OCI-LY3 (cell line): ENCODE measurements at regions not wholly inside any gene's neighbourhood (a gene's known extent, or its start where the extent isn't known, plus 50 kb on each side); places are given as distances from the start of the nearest gene placed in this dataset.

Experiments used
- H2AFZ ChIP-seq: fragments of 200-600, 300-600 bp; shearing (Covaris generic); 2 replicates; pipeline ENCODE4 v1.6.0; 2014; ENCODE audit warnings: antibody characterized with exemption, low read depth, low read length
- H3K27ac ChIP-seq: fragments of 200-600, 300-600 bp; sonication (generic); 2 replicates; pipeline ENCODE4 v1.5.1; 2014; ENCODE audit warnings: mild to moderate bottlenecking, low read length, moderate library complexity, mixed read lengths
- H3K27me3 ChIP-seq: fragments of 200-600, 300-600 bp; sonication (generic); 2 replicates; pipeline ENCODE4 v1.6.1; 2014; ENCODE audit warnings: low read depth, low read length, mixed read lengths
- H3K36me3 ChIP-seq: fragments of 200-600, 300-600 bp; sonication (generic); replicated peaks from 2 replicates; pipeline ENCODE3; 2014; ENCODE audit warnings: low read depth, low read length, mixed read lengths
- H3K4me1 ChIP-seq: fragments of 300-600, 200-600 bp; sonication (generic); 2 replicates; pipeline ENCODE4 v1.6.1; 2014; ENCODE audit warnings: low read length, mixed read lengths
- H3K4me2 ChIP-seq: fragments of 200-600, 300-600 bp; sonication (generic); 2 replicates; pipeline ENCODE4 v1.6.1; 2014; ENCODE audit warnings: low read length, mixed read lengths
- H3K4me3 ChIP-seq: fragments of 300-600, 200-600 bp; sonication (generic); 2 replicates; pipeline ENCODE4 v1.5.1; 2014; ENCODE audit warnings: antibody characterized with exemption, mild to moderate bottlenecking, low read length, moderate library complexity
- H3K79me2 ChIP-seq: fragments of 300-600, 200-600 bp; shearing (Covaris generic); 2 replicates; pipeline ENCODE4 v1.6.1; 2014; ENCODE audit warnings: mild to moderate bottlenecking, low read length, mixed read lengths
- H3K9ac ChIP-seq: fragments of 300-600, 200-600 bp; shearing (Covaris generic); 2 replicates; pipeline ENCODE4 v1.6.0; 2014; ENCODE audit warnings: mild to moderate bottlenecking, low read length, moderate library complexity
- H3K9me3 ChIP-seq: fragments of 200-600, 300-600 bp; shearing (Covaris generic); 2 replicates; pipeline ENCODE4 v1.6.1; 2014; ENCODE audit warnings: low read length, mixed read lengths; ENCODE audit not compliant: insufficient read depth
- H4K20me1 ChIP-seq: fragments of 200-600, 300-600 bp; sonication (generic); 2 replicates; pipeline ENCODE4 v1.6.1; 2016; ENCODE audit warnings: low read length, mixed read lengths; ENCODE audit not compliant: insufficient read depth
- CTCF ChIP-seq: fragments of 200-600, 300-600 bp; sonication (generic); IDR thresholded peaks from 2 replicates; pipeline ENCODE4 v1.5.1; 2014; ENCODE audit warnings: antibody characterized with exemption, low read length, low read depth
- EZH2phosphoT487 ChIP-seq: fragments of 200-600 bp; shearing (Covaris generic); IDR thresholded peaks from 2 replicates; pipeline ENCODE4 v1.6.1; 2018; ENCODE audit warnings: antibody characterized with exemption, mixed run types, low read depth

- Histone ChIP-seq H3K4me1 (no peaks in the 10 kb centered on the region), H3K4me3 (no peak overlapping the region), H3K79me2 (no peaks in the 10 kb centered on the region), H3K27ac (no peak overlapping the region), H3K36me3 (no peaks in the 10 kb centered on the region), H3K4me2 (no peak overlapping the region), H3K27me3 (no peaks in the 10 kb centered on the region), H3K9me3 (no peaks in the 10 kb centered on the region), H3K9ac (no peak overlapping the region), H2AFZ (no peak overlapping the region), H4K20me1 (no peaks in the 10 kb centered on the region)
- TF ChIP-seq CTCF (no peak), EZH2phosphoT487 (no peak)
Observed at GRCh38 chr7:124403587-124403986, 362.0 kb downstream of the GPR37 start.

GRCh38 chr7:124403112-124403511 lies 362.5 kb downstream of the GPR37 start:
- no peaks in the 10 kb centered on the region for H3K9me3 ChIP-seq
- no peaks in the 10 kb centered on the region for H3K36me3 ChIP-seq
- TF ChIP-seq EZH2phosphoT487, result no peak
- no peak for TF ChIP-seq CTCF
- H2AFZ ChIP-seq, result no peak overlapping the region
- H3K9ac ChIP-seq, result no peak overlapping the region
- no peak overlapping the region for H3K4me2 ChIP-seq
- H3K4me1 ChIP-seq, result no peaks in the 10 kb centered on the region
- no peak overlapping the region for H3K27ac ChIP-seq
- no peaks in the 10 kb centered on the region for H3K79me2 ChIP-seq
- no peak overlapping the region for H3K4me3 ChIP-seq
- no peaks in the 10 kb centered on the region for H3K27me3 ChIP-seq
- H4K20me1 ChIP-seq, result no peaks in the 10 kb centered on the region

GRCh38 chr7:124399941-124400340 lies 365.7 kb downstream of the GPR37 start:
- no peaks in the 10 kb centered on the region for H3K27me3 ChIP-seq
- H3K9ac ChIP-seq, result no peak overlapping the region
- TF ChIP-seq CTCF (no peak), EZH2phosphoT487 (no peak)
- H3K4me1 ChIP-seq, result no peaks in the 10 kb centered on the region
- no peaks in the 10 kb centered on the region for H3K79me2 ChIP-seq
- H3K4me2 ChIP-seq, result no peak overlapping the region
- H4K20me1 ChIP-seq, result no peaks in the 10 kb centered on the region
- H3K27ac ChIP-seq, result no peak overlapping the region
- H3K36me3 ChIP-seq, result no peaks in the 10 kb centered on the region
- H3K9me3 ChIP-seq, result no peaks in the 10 kb centered on the region
- H3K4me3 ChIP-seq, result no peak overlapping the region
- H2AFZ ChIP-seq, result no peak overlapping the region

- H3K36me3 ChIP-seq, result no peaks in the 10 kb centered on the region
- no peak overlapping the region for H3K4me2 ChIP-seq
Observed at GRCh38 chr7:124398937-124399552, 366.2 kb upstream of the TMEM229A start.

More at GRCh38 chr7:124398937-124399552, 366.2 kb upstream of the TMEM229A start:
- no peaks in the 10 kb centered on the region for H3K79me2 ChIP-seq
- H3K4me1 ChIP-seq, result no peaks in the 10 kb centered on the region
- no peaks in the 10 kb centered on the region for H3K9me3 ChIP-seq
- H3K27ac ChIP-seq, result no peak overlapping the region
- H4K20me1 ChIP-seq, result no peaks in the 10 kb centered on the region
- H3K4me3 ChIP-seq, result no peak overlapping the region
- no peak overlapping the region for H3K9ac ChIP-seq
- H3K27me3 ChIP-seq, result no peaks in the 10 kb centered on the region
- H2AFZ ChIP-seq, result no peak overlapping the region
- TF ChIP-seq CTCF (no peak), EZH2phosphoT487 (no peak)
